Body of pancreas (tissue), 4 donors: ENCODE measurements at regions not wholly inside any gene's neighbourhood (a gene's known extent, or its start where the extent isn't known, plus 50 kb on each side); places are given as distances from the start of the nearest gene placed in this dataset.

Experiments
- ATAC-seq: fragments of 150-250 bp; one replicate; pipeline ENCODE4 v1.9.1; 2016
- DNase-seq, 4 donors: peaks; one replicate each; pipeline ENCODE4 v3.0.0-alpha.2; 2019
- H3K27ac ChIP-seq, 4 donors: fragments of 200-600 bp; sonication (generic); 1 replicate in 3 of 4; 2 replicates in 1 of 4; pipeline versions ENCODE4 v1.5.1 to v1.6.1; 2016 to 2019; ENCODE audit warnings: mild to moderate bottlenecking in 1 of 4, mixed read lengths in 1 of 4, moderate library complexity in 1 of 4
- H3K27me3 ChIP-seq, 2 donors: fragments of 200-600 bp; sonication (generic); one replicate each; pipeline ENCODE4 v1.6.0; 2016; ENCODE audit warnings: mild to moderate bottlenecking in 1 of 2
- H3K36me3 ChIP-seq, 2 donors: fragments of 200-600 bp; sonication (generic); replicated peaks in 1 of 2; 2 replicates each; pipeline ENCODE4 v1.5.1; 2016; ENCODE audit warnings: low read depth in 2 of 2; ENCODE audit not compliant: insufficient read depth in 1 of 2
- H3K4me1 ChIP-seq: fragments of 200-600 bp; sonication (generic); one replicate; pipeline ENCODE4 v1.6.0; 2016
- H3K4me3 ChIP-seq, 2 donors: fragments of 200-600 bp; sonication (generic); 1 replicate in 1 of 2; 2 replicates in 1 of 2; pipeline ENCODE4 v1.5.1; 2016 to 2019
- H3K9me3 ChIP-seq, 3 donors: fragments of 200-600 bp; sonication (generic); 1 replicate in 2 of 3; 2 replicates in 1 of 3; pipeline ENCODE4 v1.5.1; 2016
- CTCF ChIP-seq, 7 experiments: fragments of 450-650 bp in 4 of 7; fragments of 200-600 bp in 3 of 7; sonication (generic) in 3 of 7; IDR thresholded peaks; one replicate each; pipeline ENCODE4 v1.5.1; 2016 to 2019; ENCODE audit warnings: antibody characterized with exemption in 7 of 7
- POLR2A ChIP-seq, 3 donors: fragments of 450-650 bp; IDR thresholded peaks; one replicate each; pipeline ENCODE4 v1.6.1; 2016; ENCODE audit warnings: antibody characterized with exemption in 3 of 3, mild to moderate bottlenecking in 2 of 3
- WGBS, 2 donors: methylation state at CpG; one replicate each; pipeline ENCODE4 v1.1.5; 2017; 5-methylcytosine and 5-hydroxymethylcytosine counted together
- intact Hi-C: fragments of 100-400 bp; cut with DNase I; formaldehyde crosslinking; loops from one replicate; pipeline ENCODE4 v1.15.1; 2023

- peaks cover 15% of the 10 kb centered on the region for H3K4me1 ChIP-seq
- H3K4me3 ChIP-seq = no peak overlapping the region
- no peak overlapping the region for H3K27ac ChIP-seq
- H3K36me3 ChIP-seq = no peaks in the 10 kb centered on the region
- no peaks in the 10 kb centered on the region for H3K27me3 ChIP-seq
- H3K9me3 ChIP-seq = no peaks in the 10 kb centered on the region
- DNase-seq (peak; percentile 41 to 79 (median 54)), ATAC-seq (peak; percentile 70)
- intact Hi-C loops = no loop called here
- TF ChIP-seq CTCF (IDR thresholded peaks at IDR 0.05) = peak in 2 of 7 experiments; percentile 22 to 31
- TF ChIP-seq POLR2A (IDR thresholded peaks at IDR 0.05) = no peak
- WGBS, 2 donors = 22 to 27% methylated on average over 11 of the region's 11 CpGs
Measured at GRCh38 chr16:63702981-63703590, 1418.8 kb downstream of the CDH11 start.

- H3K27me3 ChIP-seq = no peaks in the 10 kb centered on the region
- ATAC-seq (no peak), DNase-seq (no peak)
- peaks cover 5% of the 10 kb centered on the region for H3K4me1 ChIP-seq
- H3K4me3 ChIP-seq = no peak overlapping the region
- intact Hi-C loops = no loop called here
- H3K9me3 ChIP-seq = no peaks in the 10 kb centered on the region
- no peak for TF ChIP-seq CTCF (IDR thresholded peaks at IDR 0.05)
- TF ChIP-seq POLR2A (IDR thresholded peaks at IDR 0.05) = no peak
- WGBS, 2 donors = 5 to 25% methylated on average over 1 of the region's 1 CpG
- H3K27ac ChIP-seq = no peak overlapping the region
- H3K36me3 ChIP-seq = no peaks in the 10 kb centered on the region
Measured at GRCh38 chr16:63697736-63698135, 1424.1 kb downstream of the CDH11 start.

- TF ChIP-seq POLR2A (IDR thresholded peaks at IDR 0.05) (no peak), CTCF (IDR thresholded peaks at IDR 0.05) (no peak)
- no peaks in the 10 kb centered on the region for H3K27me3 ChIP-seq
- no peak overlapping the region for H3K27ac ChIP-seq
- H3K36me3 ChIP-seq = no peaks in the 10 kb centered on the region
- DNase-seq = peak in 2 of 4 donors; percentile 21 to 35
- WGBS, 2 donors = 6 to 15% methylated on average over 1 of the region's 1 CpG
- intact Hi-C loops = no loop called here
- H3K9me3 ChIP-seq = no peaks in the 10 kb centered on the region
- no peak overlapping the region for H3K4me3 ChIP-seq
- ATAC-seq = peak; percentile 52
- no peaks in the 10 kb centered on the region for H3K4me1 ChIP-seq
Measured at GRCh38 chr16:63695347-63695746, 1426.5 kb downstream of the CDH11 start.

DNA sequence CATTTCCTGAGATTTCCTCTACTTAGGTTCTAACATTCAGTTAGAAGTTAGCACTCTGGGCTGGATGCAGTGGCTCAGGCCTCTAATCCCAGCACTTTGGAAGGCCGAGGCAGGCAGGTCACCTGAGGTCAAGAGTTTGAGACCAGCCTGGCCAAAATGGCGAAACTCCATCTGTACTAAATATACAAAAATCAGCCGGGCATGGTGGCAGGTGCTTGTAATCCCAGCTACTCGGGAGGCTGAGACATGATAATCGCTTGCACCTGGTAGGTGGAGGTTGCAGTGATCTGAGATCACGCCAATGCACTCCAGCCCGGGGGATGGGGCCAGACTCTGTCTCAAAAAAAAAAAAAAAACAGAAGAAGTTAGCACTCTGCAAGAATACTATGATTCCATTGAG is 1430.9 kb downstream of the CDH11 start:
- TF ChIP-seq POLR2A (IDR thresholded peaks at IDR 0.05) = no peak

DNA sequence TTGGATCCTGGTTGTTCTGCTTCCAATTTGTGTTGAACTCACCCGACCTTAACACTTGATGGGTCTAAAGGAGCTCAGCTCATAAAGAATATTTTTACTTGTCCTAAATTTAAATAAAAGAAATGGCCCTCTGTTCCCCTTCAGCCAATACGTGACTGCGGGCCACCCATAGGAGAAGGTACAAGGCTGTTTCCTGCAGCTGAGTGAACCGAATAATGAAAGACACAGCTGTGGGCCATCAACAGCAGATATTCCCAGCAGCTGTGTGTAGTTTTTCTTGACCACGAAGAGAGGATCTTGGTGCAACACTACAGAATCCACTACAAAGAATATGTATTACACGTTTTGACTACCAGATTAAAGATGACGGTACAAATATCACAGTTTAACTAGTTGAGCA is 1431.6 kb downstream of the CDH11 start:
- no peak for ATAC-seq
- WGBS, 2 donors = 79 to 89% methylated on average over 7 of the region's 7 CpGs
- TF ChIP-seq CTCF (IDR thresholded peaks at IDR 0.05) = no peak

More for the DNA sequence above, 1430.9 kb downstream of the CDH11 start:
- Histone ChIP-seq H3K27me3 (no peaks in the 10 kb centered on the region), H3K4me1 (no peaks in the 10 kb centered on the region), H3K4me3 (no peak overlapping the region), H3K36me3 (no peaks in the 10 kb centered on the region), H3K27ac (no peak overlapping the region), H3K9me3 (no peaks in the 10 kb centered on the region)
- ATAC-seq = no peak
- WGBS, 2 donors = 45 to 60% methylated on average over 7 of the region's 7 CpGs
- peak in 1 of 4 donors; percentile 52 for DNase-seq
- intact Hi-C loops = no loop called here

More for the DNA sequence above, 1431.6 kb downstream of the CDH11 start:
- H3K4me1 ChIP-seq = no peaks in the 10 kb centered on the region
- H3K27ac ChIP-seq = no peak overlapping the region
- intact Hi-C loops = no loop called here
- no peaks in the 10 kb centered on the region for H3K9me3 ChIP-seq
- no peak overlapping the region for H3K4me3 ChIP-seq
- DNase-seq = no peak
- H3K36me3 ChIP-seq = no peaks in the 10 kb centered on the region
- H3K27me3 ChIP-seq = no peaks in the 10 kb centered on the region
